Transverse colon (tissue), 4 donors: ENCODE measurements at regions not wholly inside any gene's neighbourhood (a gene's known extent, or its start where the extent isn't known, plus 50 kb on each side); places are given as distances from the start of the nearest gene placed in this dataset.

ENCODE experiments used
- DNase-seq: peaks from one replicate; pipeline ENCODE4 v3.0.0-alpha.2; 2019
- H3K27ac ChIP-seq, 4 donors: fragments of 200-600 bp; sonication (generic); 2 replicates each; pipeline ENCODE4 v1.5.1; 2016 to 2018; ENCODE audit warnings: inconsistent platforms in 4 of 4
- H3K27me3 ChIP-seq: fragments of 200-600 bp; sonication (generic); 2 replicates; pipeline ENCODE4 v1.5.1; 2017; ENCODE audit warnings: inconsistent platforms
- H3K36me3 ChIP-seq, 4 donors: fragments of 200-600 bp; sonication (generic); 2 replicates each; pipeline ENCODE4 v1.5.1; 2017 to 2019; ENCODE audit warnings: inconsistent platforms in 4 of 4
- H3K4me1 ChIP-seq, 4 donors: fragments of 200-600 bp; sonication (generic); 2 replicates each; pipeline ENCODE4 v1.5.1; 2017 to 2020; ENCODE audit warnings: inconsistent platforms in 4 of 4
- H3K4me3 ChIP-seq, 4 donors: fragments of 200-600 bp; sonication (generic); 1 replicate in 1 of 4; 2 replicates in 3 of 4; pipeline versions ENCODE4 v1.5.1 to v1.6.1; 2017 to 2019; ENCODE audit warnings: inconsistent platforms in 4 of 4
- H3K9me3 ChIP-seq, 2 donors: fragments of 200-600 bp; sonication (generic); 2 replicates each; pipeline ENCODE4 v1.5.1; 2017 to 2019; ENCODE audit warnings: inconsistent platforms in 2 of 2
- CTCF ChIP-seq, 5 experiments: fragments of 200-600 bp in 3 of 5; fragments of 450-650 bp in 2 of 5; sonication (generic) in 3 of 5; IDR thresholded peaks; 1 replicate in 2 of 5; 2 replicates in 3 of 5; pipeline ENCODE4 v1.5.1; 2016 to 2017; ENCODE audit warnings: antibody characterized with exemption in 5 of 5, inconsistent platforms in 3 of 5, mild to moderate bottlenecking in 2 of 5, moderate library complexity in 1 of 5
- EP300 ChIP-seq: sonication (generic); formaldehyde crosslinking; IDR thresholded peaks from one replicate; pipeline ENCODE4 v1.6.1; 2017; ENCODE audit warnings: antibody characterized with exemption, low read depth
- POLR2A ChIP-seq: fragments of 450-650 bp; IDR thresholded peaks from one replicate; pipeline ENCODE4 v1.6.1; 2016; ENCODE audit warnings: antibody characterized with exemption, mild to moderate bottlenecking, moderate library complexity
- POLR2AphosphoS5 ChIP-seq, 3 donors: sonication (generic); formaldehyde crosslinking; IDR thresholded peaks; one replicate each; pipeline ENCODE4 v1.6.1; 2016; ENCODE audit warnings: antibody characterized with exemption in 3 of 3
- WGBS, 2 donors: methylation state at CpG; one replicate each; pipeline ENCODE4 v1.1.5; 2018; ENCODE audit warnings: low coverage in 1 of 2; 5-methylcytosine and 5-hydroxymethylcytosine counted together
- in situ Hi-C, 4 donors: fragments of 200-750 bp; cut with MboI; loops; one replicate each; pipeline versions ENCODE4 v1.15.0 to v1.15.1; 2017; ENCODE audit warnings: low sequenced_read_pairs in 3 of 4, low pct_ligation_motif_present in 1 of 4, low pct_unique_long_range_greater_than_20kb in 1 of 4
- intact Hi-C: fragments of 100-400 bp; cut with DNase I; formaldehyde crosslinking; loops from one replicate; pipeline ENCODE4 v1.15.1; 2023; ENCODE audit warnings: low total_unique reads

DNA sequence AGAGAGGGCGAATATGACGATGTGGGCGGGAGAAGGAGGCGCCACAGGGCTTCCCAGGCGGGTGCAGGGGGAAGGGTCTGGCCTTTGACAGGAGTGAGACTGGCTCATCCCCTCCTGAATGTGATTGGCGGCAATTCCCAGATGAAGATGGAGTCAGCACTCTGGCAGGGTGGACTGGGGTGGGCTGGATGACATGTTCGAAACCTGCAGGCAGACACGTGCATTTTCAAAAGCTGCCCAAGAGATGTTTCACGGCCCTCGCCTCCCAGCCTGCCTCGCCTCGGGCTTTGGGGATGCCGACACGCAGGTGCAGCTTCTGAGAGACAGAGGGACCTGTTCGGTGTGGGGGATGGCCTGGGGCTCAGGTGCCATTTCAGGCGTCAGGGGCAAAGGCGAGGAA lies 66.8 kb upstream of the AFDN start:
- Histone ChIP-seq H3K27ac (no peak overlapping the region), H3K4me1 (peaks cover 0 to 11% (median 8%) of the 10 kb centered on the region in 4 donors), H3K27me3 (no peaks in the 10 kb centered on the region), H3K9me3 (no peaks in the 10 kb centered on the region), H3K4me3 (no peak overlapping the region), H3K36me3 (no peaks in the 10 kb centered on the region)
- no peak for TF ChIP-seq CTCF (IDR thresholded peaks at IDR 0.05)
- TF ChIP-seq POLR2AphosphoS5 (IDR thresholded peaks at IDR 0.05) = no peak
- TF ChIP-seq EP300 = no peak
- TF ChIP-seq POLR2A = no peak
- intact Hi-C loops = no loop called here
- in situ Hi-C loops = no loop called here
- WGBS, 2 donors = 88 to 97% methylated on average over 5 to 17 of the region's 17 CpGs
- no peak for DNase-seq

- H3K4me1 ChIP-seq = peaks cover 0 to 11% (median 8%) of the 10 kb centered on the region in 4 donors
- no peaks in the 10 kb centered on the region for H3K27me3 ChIP-seq
- H3K27ac ChIP-seq = peak overlapping the region in 1 of 4 donors; percentile 28
- TF ChIP-seq POLR2A = no peak
- peak in 1 of 3 donors; percentile 15 for TF ChIP-seq POLR2AphosphoS5 (IDR thresholded peaks at IDR 0.05)
- DNase-seq = no peak
- no peaks in the 10 kb centered on the region for H3K9me3 ChIP-seq
- intact Hi-C loops (no loop called here), in situ Hi-C loops (no loop called here)
- WGBS, 2 donors = 55 to 67% methylated on average over 1 to 18 of the region's 18 CpGs
- H3K36me3 ChIP-seq = no peaks in the 10 kb centered on the region
- H3K4me3 ChIP-seq = no peak overlapping the region
Measured at GRCh38 chr6:167760979-167761793, 65.5 kb upstream of the AFDN start.

GRCh38 chr6:167761794-167762258 lies 64.9 kb upstream of the AFDN start:
- no peaks in the 10 kb centered on the region for H3K36me3 ChIP-seq
- in situ Hi-C loops (no loop called here), intact Hi-C loops (no loop called here)
- H3K9me3 ChIP-seq = no peaks in the 10 kb centered on the region
- H3K27me3 ChIP-seq = no peaks in the 10 kb centered on the region
- TF ChIP-seq POLR2AphosphoS5 (IDR thresholded peaks at IDR 0.05) (no peak), EP300 (no peak), CTCF (IDR thresholded peaks at IDR 0.05) (no peak), POLR2A (no peak)
- no peak for DNase-seq
- H3K27ac ChIP-seq = no peak overlapping the region
- H3K4me3 ChIP-seq = no peak overlapping the region
- 30 to 60% methylated on average over 2 to 7 of the region's 7 CpGs for WGBS, 2 donors
- peaks cover 0 to 11% (median 8%) of the 10 kb centered on the region in 4 donors for H3K4me1 ChIP-seq

DNA sequence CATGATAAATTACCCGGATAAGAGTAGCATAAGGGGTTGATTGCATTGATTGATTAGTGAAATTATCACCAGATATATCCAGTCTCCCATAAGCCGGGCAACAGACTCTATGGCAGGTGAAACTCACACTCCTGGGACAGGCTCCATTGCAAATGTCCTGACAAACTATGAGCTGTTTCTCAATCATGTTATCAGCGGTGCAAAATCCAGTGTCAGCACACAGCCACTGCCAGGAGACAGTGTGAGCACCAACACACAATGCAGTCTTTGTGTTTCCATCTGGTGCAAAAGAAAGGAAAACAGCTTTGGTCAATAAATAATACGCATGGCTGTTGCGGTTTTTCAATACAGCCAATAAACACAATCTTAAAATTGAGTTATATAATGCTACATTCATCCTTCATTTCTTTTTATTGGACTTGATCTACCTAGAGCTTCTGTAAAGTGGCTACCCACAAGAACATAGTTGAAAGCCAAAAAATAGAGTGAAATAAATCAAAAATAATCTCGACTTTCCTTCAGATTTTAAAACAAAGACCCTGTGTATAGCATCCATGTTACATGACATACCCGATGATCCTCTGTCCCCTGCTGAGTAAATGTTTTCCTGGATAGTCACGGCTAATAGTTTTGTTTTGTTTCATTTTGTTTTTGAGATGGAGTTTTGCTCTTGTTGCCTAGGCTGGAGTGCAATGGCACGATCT lies 64.3 kb upstream of the AFDN start:
- intact Hi-C loops (no loop called here), in situ Hi-C loops (no loop called here)
- Histone ChIP-seq H3K9me3 (no peaks in the 10 kb centered on the region), H3K4me1 (peaks cover 0 to 11% (median 8%) of the 10 kb centered on the region in 4 donors), H3K27ac (no peak overlapping the region), H3K4me3 (no peak overlapping the region), H3K36me3 (no peaks in the 10 kb centered on the region), H3K27me3 (no peaks in the 10 kb centered on the region)
- TF ChIP-seq EP300 = no peak
- no peak for TF ChIP-seq CTCF (IDR thresholded peaks at IDR 0.05)
- TF ChIP-seq POLR2A = no peak
- TF ChIP-seq POLR2AphosphoS5 (IDR thresholded peaks at IDR 0.05) = no peak
- no peak for DNase-seq
- 47 to 56% methylated on average over 8 to 9 of the region's 9 CpGs for WGBS, 2 donors
